ENCODE measurements at regions not wholly inside any gene's neighbourhood (a gene's known extent, or its start where the extent isn't known, plus 50 kb on each side); places are given as distances from the start of the nearest gene placed in this dataset.

DNA sequence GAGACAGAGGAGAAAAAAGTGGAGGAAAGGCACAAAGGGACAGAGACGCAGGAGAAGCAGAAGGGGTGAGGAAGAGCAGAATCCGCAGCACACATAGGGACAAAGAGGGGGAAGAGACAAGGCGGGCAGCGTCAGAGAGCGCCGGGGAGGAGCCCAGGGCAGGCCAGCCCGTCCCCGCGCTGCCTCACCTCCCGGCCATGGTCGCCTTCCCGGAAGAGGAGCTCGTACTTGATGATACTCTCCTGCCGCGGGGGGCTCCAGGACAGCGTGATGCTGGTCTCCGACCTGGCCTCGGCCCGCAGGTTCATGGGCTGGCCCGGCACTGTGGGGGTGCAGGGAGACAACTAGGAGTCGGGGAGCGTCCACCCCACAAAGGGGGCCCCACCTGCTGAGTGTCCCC lies 100.6 kb downstream of the PTPRS start:
- no peaks in the 10 kb centered on the region for H3K9me3 ChIP-seq (ENCODE audit: insufficient read depth, low read length)
- TF ChIP-seq, protein P1, sequence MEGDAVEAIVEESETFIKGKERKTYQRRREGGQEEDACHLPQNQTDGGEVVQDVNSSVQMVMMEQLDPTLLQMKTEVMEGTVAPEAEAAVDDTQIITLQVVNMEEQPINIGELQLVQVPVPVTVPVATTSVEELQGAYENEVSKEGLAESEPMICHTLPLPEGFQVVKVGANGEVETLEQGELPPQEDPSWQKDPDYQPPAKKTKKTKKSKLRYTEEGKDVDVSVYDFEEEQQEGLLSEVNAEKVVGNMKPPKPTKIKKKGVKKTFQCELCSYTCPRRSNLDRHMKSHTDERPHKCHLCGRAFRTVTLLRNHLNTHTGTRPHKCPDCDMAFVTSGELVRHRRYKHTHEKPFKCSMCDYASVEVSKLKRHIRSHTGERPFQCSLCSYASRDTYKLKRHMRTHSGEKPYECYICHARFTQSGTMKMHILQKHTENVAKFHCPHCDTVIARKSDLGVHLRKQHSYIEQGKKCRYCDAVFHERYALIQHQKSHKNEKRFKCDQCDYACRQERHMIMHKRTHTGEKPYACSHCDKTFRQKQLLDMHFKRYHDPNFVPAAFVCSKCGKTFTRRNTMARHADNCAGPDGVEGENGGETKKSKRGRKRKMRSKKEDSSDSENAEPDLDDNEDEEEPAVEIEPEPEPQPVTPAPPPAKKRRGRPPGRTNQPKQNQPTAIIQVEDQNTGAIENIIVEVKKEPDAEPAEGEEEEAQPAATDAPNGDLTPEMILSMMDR (IDR thresholded peaks at IDR 0.05; ENCODE audit: low read depth, low read length) = no peak
- no peak for TF ChIP-seq EZH2phosphoT487 (IDR thresholded peaks at IDR 0.05; ENCODE audit: low read depth)
- H3K36me3 ChIP-seq (replicated peaks; ENCODE audit: low read depth, low read length) = no peaks in the 10 kb centered on the region
- no peak overlapping the region for H3K4me2 ChIP-seq (ENCODE audit: low read length)
- no peaks in the 10 kb centered on the region for H3K79me2 ChIP-seq (ENCODE audit: low read length)
- H3K27me3 ChIP-seq (ENCODE audit: low read depth, low read length) = no peaks in the 10 kb centered on the region
- H3K9ac ChIP-seq (ENCODE audit: low read length) = no peak overlapping the region
- H3K4me1 ChIP-seq (ENCODE audit: low read length) = no peaks in the 10 kb centered on the region
- no peak overlapping the region for H3K4me3 ChIP-seq (ENCODE audit: low read length)
- no peaks in the 10 kb centered on the region for H4K20me1 ChIP-seq (ENCODE audit: insufficient read depth, low read length)
- H3K27ac ChIP-seq (ENCODE audit: low read length) = no peak overlapping the region
- no peak overlapping the region for H2AFZ ChIP-seq (ENCODE audit: low read depth, low read length)

DNA sequence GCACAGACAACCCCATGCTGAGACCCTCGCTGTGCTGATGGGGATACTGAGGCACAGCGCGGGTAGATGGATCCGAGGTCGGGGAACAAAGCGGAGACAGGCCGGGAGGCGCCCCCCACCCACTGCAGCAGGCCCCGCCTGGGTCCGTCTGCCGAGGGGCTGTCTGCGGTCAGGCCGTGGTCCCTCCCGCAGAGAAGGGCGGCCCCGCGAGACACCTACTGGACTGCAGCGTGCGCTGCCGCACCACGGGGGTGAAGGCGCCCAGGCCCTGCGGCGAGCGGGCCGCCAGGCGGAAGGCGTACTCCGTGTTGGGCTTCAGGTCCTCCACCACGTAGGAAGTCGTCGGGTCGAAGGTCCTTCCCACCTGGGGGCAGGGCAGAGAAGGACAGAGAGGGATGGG lies 101.9 kb downstream of the PTPRS start:
- no peaks in the 10 kb centered on the region for H3K27me3 ChIP-seq (ENCODE audit: low read depth, low read length)
- no peak overlapping the region for H3K27ac ChIP-seq (ENCODE audit: low read length)
- H3K36me3 ChIP-seq (replicated peaks; ENCODE audit: low read depth, low read length) = no peaks in the 10 kb centered on the region
- no peak overlapping the region for H2AFZ ChIP-seq (ENCODE audit: low read depth, low read length)
- H4K20me1 ChIP-seq (ENCODE audit: insufficient read depth, low read length) = no peaks in the 10 kb centered on the region
- no peak overlapping the region for H3K4me2 ChIP-seq (ENCODE audit: low read length)
- TF ChIP-seq, protein P1 (IDR thresholded peaks at IDR 0.05; ENCODE audit: low read depth, low read length) = no peak
- no peak for TF ChIP-seq EZH2phosphoT487 (IDR thresholded peaks at IDR 0.05; ENCODE audit: low read depth)
- H3K4me3 ChIP-seq (ENCODE audit: low read length) = no peak overlapping the region
- no peaks in the 10 kb centered on the region for H3K9me3 ChIP-seq (ENCODE audit: insufficient read depth, low read length)
- H3K79me2 ChIP-seq (ENCODE audit: low read length) = no peaks in the 10 kb centered on the region
- no peaks in the 10 kb centered on the region for H3K4me1 ChIP-seq (ENCODE audit: low read length)
- no peak overlapping the region for H3K9ac ChIP-seq (ENCODE audit: low read length)

DNA sequence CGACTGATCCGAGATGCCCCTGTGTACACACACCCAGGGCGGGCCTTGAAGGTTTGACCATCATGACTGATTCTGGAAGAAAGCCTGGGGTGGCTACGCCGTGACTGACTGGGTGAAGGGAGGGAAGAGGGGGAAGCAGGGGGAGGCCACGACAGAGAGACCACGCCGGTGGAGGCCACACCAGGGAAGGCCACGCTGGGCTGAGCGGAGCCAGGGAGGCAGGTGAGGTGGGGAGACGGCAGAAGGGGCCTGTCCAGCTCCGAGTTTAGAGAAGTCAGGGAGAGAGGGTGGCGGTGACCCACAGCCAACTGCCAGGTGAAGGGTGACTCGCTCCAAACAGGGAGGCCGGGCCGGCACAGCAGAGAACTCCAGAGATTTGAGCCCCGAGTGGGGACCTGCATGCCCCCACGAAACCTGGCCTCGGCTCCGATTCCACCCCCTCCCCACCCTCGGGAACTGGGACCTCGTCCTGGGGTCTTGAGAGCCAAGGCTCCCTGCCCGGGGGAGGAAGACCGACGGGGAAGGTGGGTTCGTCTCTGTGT lies 102.6 kb downstream of the PTPRS start:
- Histone ChIP-seq H3K9ac (ENCODE audit: low read length) (no peak overlapping the region), H2AFZ (ENCODE audit: low read depth, low read length) (no peak overlapping the region), H3K27ac (ENCODE audit: low read length) (no peak overlapping the region), H3K27me3 (ENCODE audit: low read depth, low read length) (no peaks in the 10 kb centered on the region), H4K20me1 (ENCODE audit: insufficient read depth, low read length) (no peaks in the 10 kb centered on the region), H3K79me2 (ENCODE audit: low read length) (no peaks in the 10 kb centered on the region), H3K9me3 (ENCODE audit: insufficient read depth, low read length) (no peaks in the 10 kb centered on the region), H3K4me1 (ENCODE audit: low read length) (no peaks in the 10 kb centered on the region), H3K4me3 (ENCODE audit: low read length) (no peak overlapping the region), H3K36me3 (replicated peaks; ENCODE audit: low read depth, low read length) (no peaks in the 10 kb centered on the region), H3K4me2 (ENCODE audit: low read length) (no peak overlapping the region)
- TF ChIP-seq, protein P1 (IDR thresholded peaks at IDR 0.05; ENCODE audit: low read depth, low read length) = no peak
- no peak for TF ChIP-seq EZH2phosphoT487 (IDR thresholded peaks at IDR 0.05; ENCODE audit: low read depth)

DNA sequence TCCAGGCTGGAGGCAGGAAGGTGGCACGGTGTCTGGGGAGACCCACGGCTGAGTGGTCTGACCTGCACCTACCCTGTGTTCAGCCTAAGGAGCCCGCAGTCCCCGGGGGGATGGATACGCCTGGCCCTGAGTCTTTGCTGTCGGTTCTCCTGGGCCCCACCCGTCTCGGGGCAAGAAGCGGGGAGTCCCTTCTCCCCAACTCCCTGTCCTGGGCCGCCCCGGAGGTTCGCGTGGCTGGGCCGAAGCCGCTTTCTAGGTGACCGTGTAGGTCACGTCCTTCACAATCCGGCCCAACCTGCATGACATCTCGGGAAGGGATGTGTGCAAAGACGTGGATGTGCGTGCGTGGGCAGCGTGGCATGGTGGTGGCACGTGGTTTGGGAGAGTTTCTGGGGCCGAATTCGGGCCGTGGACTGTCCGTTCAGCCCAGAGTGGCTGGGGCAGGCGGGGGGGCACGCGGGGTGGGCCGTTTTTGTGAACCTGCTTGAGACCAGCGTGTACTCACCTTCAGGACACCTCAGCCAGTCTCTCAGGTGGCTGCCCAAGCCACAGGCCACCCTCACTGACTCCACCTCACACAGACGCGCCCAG lies 103.3 kb downstream of the PTPRS start:
- H3K4me1 ChIP-seq (ENCODE audit: low read length) = no peaks in the 10 kb centered on the region
- TF ChIP-seq, protein P1 (IDR thresholded peaks at IDR 0.05; ENCODE audit: low read depth, low read length) = no peak
- TF ChIP-seq EZH2phosphoT487 (IDR thresholded peaks at IDR 0.05; ENCODE audit: low read depth) = no peak
- no peaks in the 10 kb centered on the region for H3K27me3 ChIP-seq (ENCODE audit: low read depth, low read length)
- no peak overlapping the region for H3K4me3 ChIP-seq (ENCODE audit: low read length)
- no peak overlapping the region for H2AFZ ChIP-seq (ENCODE audit: low read depth, low read length)
- no peaks in the 10 kb centered on the region for H3K9me3 ChIP-seq (ENCODE audit: insufficient read depth, low read length)
- no peaks in the 10 kb centered on the region for H3K79me2 ChIP-seq (ENCODE audit: low read length)
- no peaks in the 10 kb centered on the region for H3K36me3 ChIP-seq (replicated peaks; ENCODE audit: low read depth, low read length)
- H3K4me2 ChIP-seq (ENCODE audit: low read length) = no peak overlapping the region
- no peaks in the 10 kb centered on the region for H4K20me1 ChIP-seq (ENCODE audit: insufficient read depth, low read length)
- no peak overlapping the region for H3K9ac ChIP-seq (ENCODE audit: low read length)
- H3K27ac ChIP-seq (ENCODE audit: low read length) = no peak overlapping the region

Data from OCI-LY3 (cell line).